ENCODE measurements at regions not wholly inside any gene's neighbourhood (a gene's known extent, or its start where the extent isn't known, plus 50 kb on each side); places are given as distances from the start of the nearest gene placed in this dataset.

DNA sequence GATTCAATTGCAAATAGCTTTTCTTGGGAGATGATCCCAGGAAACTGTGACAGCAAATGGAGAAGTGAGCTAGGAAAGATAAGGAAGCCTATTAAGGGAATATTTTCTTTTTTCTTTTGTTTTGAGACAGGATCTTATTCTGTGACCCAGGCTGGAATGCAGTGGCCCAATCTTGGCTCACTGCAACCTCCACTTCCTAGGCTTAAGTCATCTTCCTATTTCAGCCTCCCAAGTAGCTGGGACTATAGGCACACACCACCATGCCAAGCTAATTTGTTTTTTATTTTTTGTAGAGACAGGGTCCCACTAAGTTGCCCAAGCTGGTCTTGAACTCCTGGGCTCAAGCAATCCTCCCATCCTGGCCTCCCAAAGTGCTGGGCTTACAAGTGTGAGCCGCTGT, 433.7 kb downstream of the RPS6KC1 start:
- H3K9me3 ChIP-seq (ENCODE audit: control insufficient read depth in 2 of 3, insufficient read depth in 1 of 3, low read length in 3 of 3) = no peaks in the 10 kb centered on the region
- TF ChIP-seq CTCF (IDR thresholded peaks at IDR 0.05; ENCODE audit: borderline replicate concordance, extremely low read depth, insufficient read depth) = no peak
- H3K27ac ChIP-seq (ENCODE audit: low read depth in 2 of 2, low read length in 2 of 2) = no peak overlapping the region
- H3K4me3 ChIP-seq (ENCODE audit: low read length in 3 of 3) = no peak overlapping the region
- H3K9ac ChIP-seq (ENCODE audit: low read length in 3 of 3) = no peak overlapping the region
- intact Hi-C loops (cut with DNase I) = no loop called here
- DNase-seq (no peak), FAIRE-seq (no peak)
- H3K4me1 ChIP-seq (ENCODE audit: control insufficient read depth in 2 of 3, insufficient read depth in 2 of 3, low read depth in 1 of 3, low read length in 3 of 3) = no peaks in the 10 kb centered on the region
- no peaks in the 10 kb centered on the region for H3K36me3 ChIP-seq (ENCODE audit: control insufficient read depth in 2 of 3, insufficient read depth in 3 of 3, low read length in 3 of 3)
- H3K27me3 ChIP-seq (ENCODE audit: control insufficient read depth, insufficient read depth, low read length) = no peaks in the 10 kb centered on the region

- DNase-seq (no peak), FAIRE-seq (no peak)
- Histone ChIP-seq H3K27me3 (ENCODE audit: control insufficient read depth, insufficient read depth, low read length) (no peaks in the 10 kb centered on the region), H3K4me1 (ENCODE audit: control insufficient read depth in 2 of 3, insufficient read depth in 2 of 3, low read depth in 1 of 3, low read length in 3 of 3) (no peaks in the 10 kb centered on the region), H3K9ac (ENCODE audit: low read length in 3 of 3) (no peak overlapping the region), H3K36me3 (ENCODE audit: control insufficient read depth in 2 of 3, insufficient read depth in 3 of 3, low read length in 3 of 3) (no peaks in the 10 kb centered on the region), H3K4me3 (ENCODE audit: low read length in 3 of 3) (no peak overlapping the region), H3K9me3 (ENCODE audit: control insufficient read depth in 2 of 3, insufficient read depth in 1 of 3, low read length in 3 of 3) (no peaks in the 10 kb centered on the region), H3K27ac (ENCODE audit: low read depth in 2 of 2, low read length in 2 of 2) (no peak overlapping the region)
- intact Hi-C loops (cut with DNase I) = no loop called here
- TF ChIP-seq CTCF (IDR thresholded peaks at IDR 0.05; ENCODE audit: borderline replicate concordance, extremely low read depth, insufficient read depth) = no peak
These were observed 435.4 kb downstream of the RPS6KC1 start for GRCh38 chr1:213486488-213486887.

DNA sequence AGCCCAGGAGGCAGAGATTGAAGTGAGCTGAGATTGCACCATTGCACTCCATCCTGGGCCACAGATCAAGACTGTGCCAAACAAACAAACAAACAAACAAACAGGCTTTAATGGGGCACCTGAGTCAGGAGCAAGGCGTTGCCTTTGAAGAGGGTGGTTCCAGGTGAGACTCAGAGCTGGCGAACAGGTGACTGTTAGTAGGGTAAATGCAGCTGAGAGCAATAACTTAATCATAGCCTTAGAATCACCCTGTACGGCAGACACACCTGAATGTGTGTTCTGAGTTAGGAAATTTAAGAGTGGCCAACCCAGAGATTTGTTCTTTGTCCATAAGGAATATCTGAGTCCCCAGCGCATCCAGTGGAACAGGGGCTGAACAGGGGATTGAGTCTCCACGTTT, 440.4 kb downstream of the RPS6KC1 start:
- Histone ChIP-seq H3K27ac (ENCODE audit: low read depth in 2 of 2, low read length in 2 of 2) (no peak overlapping the region), H3K9me3 (ENCODE audit: control insufficient read depth in 2 of 3, insufficient read depth in 1 of 3, low read length in 3 of 3) (no peaks in the 10 kb centered on the region), H3K27me3 (ENCODE audit: control insufficient read depth, insufficient read depth, low read length) (no peaks in the 10 kb centered on the region), H3K9ac (ENCODE audit: low read length in 3 of 3) (no peak overlapping the region), H3K4me3 (ENCODE audit: low read length in 3 of 3) (no peak overlapping the region), H3K4me1 (ENCODE audit: control insufficient read depth in 2 of 3, insufficient read depth in 2 of 3, low read depth in 1 of 3, low read length in 3 of 3) (no peaks in the 10 kb centered on the region), H3K36me3 (ENCODE audit: control insufficient read depth in 2 of 3, insufficient read depth in 3 of 3, low read length in 3 of 3) (no peaks in the 10 kb centered on the region)
- DNase-seq (no peak), FAIRE-seq (no peak)
- intact Hi-C loops (cut with DNase I) = no loop called here
- no peak for TF ChIP-seq CTCF (IDR thresholded peaks at IDR 0.05; ENCODE audit: borderline replicate concordance, extremely low read depth, insufficient read depth)

All from kidney (tissue), 13 donors.